Colonic mucosa (tissue), 4 donors: ENCODE measurements at regions not wholly inside any gene's neighbourhood (a gene's known extent, or its start where the extent isn't known, plus 50 kb on each side); places are given as distances from the start of the nearest gene placed in this dataset.

Experiments
- DNase-seq: peaks from one replicate; pipeline ENCODE4 v3.0.0-alpha.2; 2020
- H3K27ac ChIP-seq: fragments of 200-600 bp; one replicate; pipeline ENCODE4 v1.8.0; 2021
- H3K27me3 ChIP-seq: fragments of 200-600 bp; one replicate; pipeline ENCODE4 v1.8.0; 2021
- H3K36me3 ChIP-seq: fragments of 200-600 bp; one replicate; pipeline ENCODE4 v1.8.0; 2021
- H3K4me1 ChIP-seq: fragments of 200-600 bp; one replicate; pipeline ENCODE4 v1.8.0; 2021; ENCODE audit warnings: mild to moderate bottlenecking
- H3K4me3 ChIP-seq: fragments of 200-600 bp; one replicate; pipeline ENCODE4 v1.8.0; 2021
- H3K9ac ChIP-seq, 2 donors: one replicate each; pipeline ENCODE4 v1.7.0; 2013; ENCODE audit warnings: control low read depth in 2 of 2, low read depth in 2 of 2, low read length in 2 of 2
- H3K9me3 ChIP-seq: fragments of 200-600 bp; one replicate; pipeline ENCODE4 v1.8.0; 2021
- CTCF ChIP-seq: fragments of 200-600 bp; IDR thresholded peaks from one replicate; pipeline ENCODE4 v1.8.0; 2022; ENCODE audit warnings: antibody characterized with exemption, mild to moderate bottlenecking
- intact Hi-C: fragments of 100-400 bp; cut with DNase I; formaldehyde crosslinking; loops from one replicate; pipeline ENCODE4 v1.14.1; 2022
- donor health status: healthy.
- donor health status: DM: no; HTN: no; CAD: no.
- donor health status: DM: no; HTN: no; CAD: no.

- Histone ChIP-seq H3K36me3 (no peaks in the 10 kb centered on the region), H3K9me3 (no peaks in the 10 kb centered on the region), H3K27ac (no peak overlapping the region), H3K27me3 (no peaks in the 10 kb centered on the region), H3K4me1 (no peaks in the 10 kb centered on the region), H3K9ac (no peak overlapping the region), H3K4me3 (no peak overlapping the region)
- intact Hi-C loops = no loop called here
- no peak for TF ChIP-seq CTCF
- no peak for DNase-seq
Observed at GRCh38 chr5:155936520-155937406, 390.2 kb upstream of the SGCD start.

GRCh38 chr5:155938051-155938450 lies 388.9 kb upstream of the SGCD start:
- no peak for TF ChIP-seq CTCF
- intact Hi-C loops = no loop called here
- H3K9me3 ChIP-seq = no peaks in the 10 kb centered on the region
- no peaks in the 10 kb centered on the region for H3K27me3 ChIP-seq
- DNase-seq = no peak
- no peaks in the 10 kb centered on the region for H3K4me1 ChIP-seq
- H3K4me3 ChIP-seq = no peak overlapping the region
- H3K27ac ChIP-seq = no peak overlapping the region
- no peak overlapping the region for H3K9ac ChIP-seq
- H3K36me3 ChIP-seq = no peaks in the 10 kb centered on the region

DNA sequence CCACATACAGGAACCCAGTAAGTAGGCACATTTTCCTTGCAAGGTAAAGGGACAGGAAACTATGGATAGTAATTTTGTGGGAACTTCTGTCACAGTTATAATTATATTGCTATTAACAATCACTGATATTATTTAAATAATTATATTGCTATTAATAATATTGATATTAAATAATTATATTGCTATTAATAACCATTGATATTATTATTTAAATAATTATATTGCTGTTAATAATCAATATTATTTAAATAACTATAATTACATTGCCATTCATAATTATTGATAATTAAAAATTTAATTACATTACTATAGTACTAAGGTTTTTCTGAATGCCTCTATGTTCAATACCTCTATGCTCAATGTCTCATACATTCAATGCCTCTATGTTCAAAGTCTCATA lies 385.6 kb upstream of the SGCD start:
- Histone ChIP-seq H3K4me3 (no peak overlapping the region), H3K27me3 (no peaks in the 10 kb centered on the region), H3K9ac (no peak overlapping the region), H3K9me3 (no peaks in the 10 kb centered on the region), H3K27ac (no peak overlapping the region), H3K4me1 (no peaks in the 10 kb centered on the region), H3K36me3 (no peaks in the 10 kb centered on the region)
- no peak for DNase-seq
- intact Hi-C loops = loop anchor here (5.0 kb wide), 1 partner anchor 881 kb away; no protein-coding TSS in a partner anchor
- TF ChIP-seq CTCF = no peak

DNA sequence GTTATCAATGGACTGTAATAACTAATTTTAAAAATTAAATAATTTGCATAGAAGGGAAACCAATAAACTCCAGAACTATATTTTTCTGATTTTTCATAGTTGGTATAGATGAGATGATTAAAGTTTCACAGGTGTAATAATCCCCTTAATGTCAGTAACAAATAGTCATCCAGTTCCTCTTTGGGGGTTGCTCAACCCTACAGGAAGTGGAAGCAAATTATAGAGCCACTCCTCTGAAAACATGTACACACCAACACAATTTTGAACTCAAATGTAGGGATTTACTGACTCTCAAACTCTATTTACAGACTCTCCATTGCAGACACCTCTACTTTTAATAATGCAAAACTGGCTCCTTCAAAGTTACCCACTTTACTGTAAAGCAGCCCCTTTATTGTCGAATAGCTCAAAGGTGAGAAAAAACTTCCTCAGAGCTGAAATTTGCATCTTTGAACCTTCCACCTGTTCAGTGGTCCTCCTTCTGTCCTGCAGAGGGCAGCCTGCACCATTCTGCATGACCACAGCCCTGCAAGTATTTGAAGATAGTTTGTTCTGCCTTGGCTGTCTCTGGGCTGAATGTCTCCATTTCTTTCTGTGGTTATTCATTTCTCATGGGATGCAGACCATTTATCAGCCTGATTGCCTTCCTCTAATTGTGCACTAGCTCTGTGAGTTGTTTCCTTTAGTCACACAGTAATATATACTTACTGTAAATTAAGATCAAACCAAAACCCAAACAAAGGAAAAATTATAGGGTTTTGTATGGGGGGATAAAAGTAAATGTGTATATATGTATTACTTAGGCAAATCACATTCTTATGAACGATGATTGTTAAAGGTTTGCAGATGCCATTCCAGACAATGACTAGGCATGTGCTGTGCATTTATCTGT lies 383.2 kb upstream of the SGCD start:
- peak; percentile 36 for DNase-seq
- Histone ChIP-seq H3K27me3 (no peaks in the 10 kb centered on the region), H3K4me1 (no peaks in the 10 kb centered on the region), H3K4me3 (no peak overlapping the region), H3K36me3 (no peaks in the 10 kb centered on the region), H3K9ac (no peak overlapping the region), H3K9me3 (no peaks in the 10 kb centered on the region), H3K27ac (no peak overlapping the region)
- TF ChIP-seq CTCF = peak; percentile 79
- intact Hi-C loops = loop anchor here (5.0 kb wide), 1 partner anchor 879 kb away; no protein-coding TSS in a partner anchor

DNA sequence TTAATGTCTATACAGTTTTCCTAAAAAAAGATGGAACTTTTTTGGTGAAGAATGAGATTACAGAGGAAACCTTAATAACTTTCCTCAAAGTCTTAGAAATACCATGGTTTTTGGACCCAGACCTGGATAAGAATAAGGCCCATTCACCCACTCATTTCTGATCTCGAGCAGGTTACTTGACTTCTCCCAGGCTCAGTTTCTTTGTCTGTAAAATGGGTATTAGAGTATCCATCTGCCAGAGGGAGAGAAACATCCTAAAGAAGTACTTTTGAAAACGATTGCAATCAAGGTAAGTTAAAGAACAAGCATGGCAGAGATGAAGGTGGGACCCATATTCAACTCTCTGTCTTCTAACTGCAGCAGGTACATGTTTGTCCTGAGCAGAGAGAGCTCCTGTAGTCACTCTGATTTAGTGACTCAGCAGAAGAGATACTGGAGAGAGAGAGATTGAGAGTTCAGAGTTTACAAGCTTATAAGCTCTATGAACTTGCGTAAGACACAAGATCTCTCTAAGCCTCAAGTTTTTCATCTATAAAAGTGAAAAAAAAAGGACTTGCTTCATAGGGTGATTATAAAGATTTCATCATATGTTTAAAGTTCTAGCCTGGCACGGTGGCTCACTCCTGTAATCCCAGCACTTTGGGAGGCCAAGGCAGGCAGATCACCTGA lies 379.4 kb upstream of the SGCD start:
- no peak overlapping the region for H3K27ac ChIP-seq
- no peak for TF ChIP-seq CTCF
- no peak for DNase-seq
- H3K4me1 ChIP-seq = no peaks in the 10 kb centered on the region
- no peak overlapping the region for H3K9ac ChIP-seq
- H3K27me3 ChIP-seq = no peaks in the 10 kb centered on the region
- intact Hi-C loops = no loop called here
- no peaks in the 10 kb centered on the region for H3K36me3 ChIP-seq
- no peak overlapping the region for H3K4me3 ChIP-seq
- no peaks in the 10 kb centered on the region for H3K9me3 ChIP-seq
